Breast epithelium (tissue), 3 donors: ENCODE measurements at regions not wholly inside any gene's neighbourhood (a gene's known extent, or its start where the extent isn't known, plus 50 kb on each side); places are given as distances from the start of the nearest gene placed in this dataset.

Experiments
- POLR2A ChIP-seq: fragments of 450-650 bp; IDR thresholded peaks from one replicate; pipeline ENCODE4 v1.6.1; 2016; ENCODE audit warnings: antibody characterized with exemption, mild to moderate bottlenecking, moderate library complexity
- TF ChIP-seq, protein P1 (sequence below), 3 donors: fragments of 450-650 bp; IDR thresholded peaks; one replicate each; pipeline ENCODE4 v1.5.1; 2016 to 2017; ENCODE audit warnings: antibody characterized with exemption in 3 of 3, mild to moderate bottlenecking in 3 of 3, moderate library complexity in 3 of 3

DNA sequence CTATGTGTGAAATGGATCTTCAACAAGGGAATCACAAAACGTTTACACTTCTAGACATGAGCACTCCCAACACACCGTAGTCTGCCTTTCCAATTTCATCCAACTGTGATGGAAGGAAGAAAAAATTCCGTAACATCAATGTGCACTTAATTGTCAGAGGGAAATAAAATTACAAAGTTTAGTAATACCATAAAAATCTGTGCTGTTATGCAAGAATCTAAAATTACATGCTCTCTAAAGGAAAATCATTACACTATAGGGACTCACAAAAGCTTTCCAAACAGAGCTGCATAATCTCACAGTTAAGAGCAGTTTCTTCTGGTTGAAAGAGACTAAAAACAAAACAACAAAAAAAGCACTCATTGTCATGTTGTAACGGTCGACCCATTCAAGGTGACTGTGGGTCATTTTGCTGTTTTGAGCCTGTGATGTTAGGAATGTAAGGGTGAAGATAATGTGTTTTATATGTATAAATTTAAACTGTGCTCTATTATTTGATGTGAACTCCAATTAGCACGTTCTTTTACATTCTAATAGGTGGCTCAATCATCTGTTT is 698.0 kb downstream of the TDRD15 start:
- TF ChIP-seq, protein P1, sequence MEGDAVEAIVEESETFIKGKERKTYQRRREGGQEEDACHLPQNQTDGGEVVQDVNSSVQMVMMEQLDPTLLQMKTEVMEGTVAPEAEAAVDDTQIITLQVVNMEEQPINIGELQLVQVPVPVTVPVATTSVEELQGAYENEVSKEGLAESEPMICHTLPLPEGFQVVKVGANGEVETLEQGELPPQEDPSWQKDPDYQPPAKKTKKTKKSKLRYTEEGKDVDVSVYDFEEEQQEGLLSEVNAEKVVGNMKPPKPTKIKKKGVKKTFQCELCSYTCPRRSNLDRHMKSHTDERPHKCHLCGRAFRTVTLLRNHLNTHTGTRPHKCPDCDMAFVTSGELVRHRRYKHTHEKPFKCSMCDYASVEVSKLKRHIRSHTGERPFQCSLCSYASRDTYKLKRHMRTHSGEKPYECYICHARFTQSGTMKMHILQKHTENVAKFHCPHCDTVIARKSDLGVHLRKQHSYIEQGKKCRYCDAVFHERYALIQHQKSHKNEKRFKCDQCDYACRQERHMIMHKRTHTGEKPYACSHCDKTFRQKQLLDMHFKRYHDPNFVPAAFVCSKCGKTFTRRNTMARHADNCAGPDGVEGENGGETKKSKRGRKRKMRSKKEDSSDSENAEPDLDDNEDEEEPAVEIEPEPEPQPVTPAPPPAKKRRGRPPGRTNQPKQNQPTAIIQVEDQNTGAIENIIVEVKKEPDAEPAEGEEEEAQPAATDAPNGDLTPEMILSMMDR (IDR thresholded peaks at IDR 0.05): no peak
- TF ChIP-seq POLR2A: no peak
